GM20000 (cell line): ENCODE measurements at regions not wholly inside any gene's neighbourhood (a gene's known extent, or its start where the extent isn't known, plus 50 kb on each side); places are given as distances from the start of the nearest gene placed in this dataset.

ENCODE experiments used
- DNase-seq: peaks from one replicate; pipeline ENCODE4 v3.0.0; 2012; ENCODE audit warnings: low spot score
- CTCF ChIP-seq: IDR thresholded peaks from 2 replicates; pipeline ENCODE4 v1.5.1; 2012; ENCODE audit warnings: mild to moderate bottlenecking, control low read depth; ENCODE audit errors: extremely low read depth, missing control alignments

GRCh38 chr3:6531153-6531552, 329.8 kb upstream of the GRM7 start:
- no peak for DNase-seq
- no peak for TF ChIP-seq CTCF

GRCh38 chr3:6532101-6532500, 328.8 kb upstream of the GRM7 start:
- DNase-seq = no peak
- TF ChIP-seq CTCF = no peak

GRCh38 chr3:6540981-6541380, 319.9 kb upstream of the GRM7 start:
- DNase-seq = no peak
- no peak for TF ChIP-seq CTCF

- no peak for DNase-seq
- no peak for TF ChIP-seq CTCF
Observed at GRCh38 chr3:6542795-6543194, 318.1 kb upstream of the GRM7 start.

- no peak for DNase-seq
- TF ChIP-seq CTCF = no peak
Observed at GRCh38 chr3:6549296-6549695, 311.6 kb upstream of the GRM7 start.

- no peak for TF ChIP-seq CTCF
- no peak for DNase-seq
Observed at GRCh38 chr3:6551165-6551564, 309.8 kb upstream of the GRM7 start.

GRCh38 chr3:6560259-6560658, 300.7 kb upstream of the GRM7 start:
- DNase-seq = no peak
- TF ChIP-seq CTCF = no peak

GRCh38 chr3:6567241-6567640, 293.7 kb upstream of the GRM7 start:
- DNase-seq = no peak
- no peak for TF ChIP-seq CTCF
